ENCODE measurements at regions not wholly inside any gene's neighbourhood (a gene's known extent, or its start where the extent isn't known, plus 50 kb on each side); places are given as distances from the start of the nearest gene placed in this dataset.

DNA sequence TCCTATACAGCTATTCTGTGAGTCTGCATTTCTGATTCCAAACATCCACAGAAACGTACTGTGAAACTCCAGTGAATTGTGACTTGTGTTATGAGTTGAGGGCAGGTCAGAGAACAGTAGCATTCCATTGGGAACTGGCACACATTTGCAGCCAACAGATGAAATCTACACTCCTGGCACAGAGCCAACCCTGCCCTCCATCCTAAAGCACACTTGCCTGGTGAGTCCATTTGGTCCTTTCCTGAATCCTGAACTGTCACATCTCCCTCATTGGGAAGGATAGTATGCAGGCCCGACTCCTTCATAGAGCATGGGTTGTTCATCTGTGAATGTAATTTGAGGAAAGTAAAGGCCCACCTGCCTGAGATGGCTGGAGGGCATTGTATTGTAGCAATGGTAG, 314.3 kb upstream of the RASGRP1 start:
- TF ChIP-seq, protein P1, sequence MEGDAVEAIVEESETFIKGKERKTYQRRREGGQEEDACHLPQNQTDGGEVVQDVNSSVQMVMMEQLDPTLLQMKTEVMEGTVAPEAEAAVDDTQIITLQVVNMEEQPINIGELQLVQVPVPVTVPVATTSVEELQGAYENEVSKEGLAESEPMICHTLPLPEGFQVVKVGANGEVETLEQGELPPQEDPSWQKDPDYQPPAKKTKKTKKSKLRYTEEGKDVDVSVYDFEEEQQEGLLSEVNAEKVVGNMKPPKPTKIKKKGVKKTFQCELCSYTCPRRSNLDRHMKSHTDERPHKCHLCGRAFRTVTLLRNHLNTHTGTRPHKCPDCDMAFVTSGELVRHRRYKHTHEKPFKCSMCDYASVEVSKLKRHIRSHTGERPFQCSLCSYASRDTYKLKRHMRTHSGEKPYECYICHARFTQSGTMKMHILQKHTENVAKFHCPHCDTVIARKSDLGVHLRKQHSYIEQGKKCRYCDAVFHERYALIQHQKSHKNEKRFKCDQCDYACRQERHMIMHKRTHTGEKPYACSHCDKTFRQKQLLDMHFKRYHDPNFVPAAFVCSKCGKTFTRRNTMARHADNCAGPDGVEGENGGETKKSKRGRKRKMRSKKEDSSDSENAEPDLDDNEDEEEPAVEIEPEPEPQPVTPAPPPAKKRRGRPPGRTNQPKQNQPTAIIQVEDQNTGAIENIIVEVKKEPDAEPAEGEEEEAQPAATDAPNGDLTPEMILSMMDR (IDR thresholded peaks at IDR 0.05; ENCODE audit: low read length) = no peak
- TF ChIP-seq EZH2 (IDR thresholded peaks at IDR 0.05; ENCODE audit: borderline replicate concordance, low read length) = no peak
